ENCODE measurements at regions not wholly inside any gene's neighbourhood (a gene's known extent, or its start where the extent isn't known, plus 50 kb on each side); places are given as distances from the start of the nearest gene placed in this dataset.

- Histone ChIP-seq H3K4me3 (ENCODE audit: low read depth, low read length) (no peak overlapping the region), H3K27ac (ENCODE audit: low read depth, low read length) (no peak overlapping the region), H3K36me3 (ENCODE audit: control insufficient read depth, insufficient read depth, low read length) (no peaks in the 10 kb centered on the region), H3K27me3 (ENCODE audit: control insufficient read depth, insufficient read depth, low read length) (no peaks in the 10 kb centered on the region), H3K4me1 (ENCODE audit: control insufficient read depth, insufficient read depth, low read length) (no peaks in the 10 kb centered on the region), H3K9me3 (ENCODE audit: control insufficient read depth, insufficient read depth, low read length) (no peaks in the 10 kb centered on the region)
- no peak for DNase-seq (ENCODE audit: low read depth in 4 of 6, low spot score in 6 of 6)
- WGBS (ENCODE audit: insufficient coverage) = no CpG with 5 or more reads among the region's 5 CpGs
Measured at GRCh38 chr4:138644322-138644721, 371.3 kb upstream of the NOCT start.

- no peaks in the 10 kb centered on the region for H3K9me3 ChIP-seq (ENCODE audit: control insufficient read depth, insufficient read depth, low read length)
- H3K27ac ChIP-seq (ENCODE audit: low read depth, low read length) = no peak overlapping the region
- no peaks in the 10 kb centered on the region for H3K4me1 ChIP-seq (ENCODE audit: control insufficient read depth, insufficient read depth, low read length)
- WGBS (ENCODE audit: insufficient coverage) = no CpG with 5 or more reads among the region's 1 CpG
- H3K4me3 ChIP-seq (ENCODE audit: low read depth, low read length) = no peak overlapping the region
- H3K27me3 ChIP-seq (ENCODE audit: control insufficient read depth, insufficient read depth, low read length) = no peaks in the 10 kb centered on the region
- no peak for DNase-seq (ENCODE audit: low read depth in 4 of 6, low spot score in 6 of 6)
- no peaks in the 10 kb centered on the region for H3K36me3 ChIP-seq (ENCODE audit: control insufficient read depth, insufficient read depth, low read length)
Measured at GRCh38 chr4:138643827-138644226, 371.8 kb upstream of the NOCT start.

DNA sequence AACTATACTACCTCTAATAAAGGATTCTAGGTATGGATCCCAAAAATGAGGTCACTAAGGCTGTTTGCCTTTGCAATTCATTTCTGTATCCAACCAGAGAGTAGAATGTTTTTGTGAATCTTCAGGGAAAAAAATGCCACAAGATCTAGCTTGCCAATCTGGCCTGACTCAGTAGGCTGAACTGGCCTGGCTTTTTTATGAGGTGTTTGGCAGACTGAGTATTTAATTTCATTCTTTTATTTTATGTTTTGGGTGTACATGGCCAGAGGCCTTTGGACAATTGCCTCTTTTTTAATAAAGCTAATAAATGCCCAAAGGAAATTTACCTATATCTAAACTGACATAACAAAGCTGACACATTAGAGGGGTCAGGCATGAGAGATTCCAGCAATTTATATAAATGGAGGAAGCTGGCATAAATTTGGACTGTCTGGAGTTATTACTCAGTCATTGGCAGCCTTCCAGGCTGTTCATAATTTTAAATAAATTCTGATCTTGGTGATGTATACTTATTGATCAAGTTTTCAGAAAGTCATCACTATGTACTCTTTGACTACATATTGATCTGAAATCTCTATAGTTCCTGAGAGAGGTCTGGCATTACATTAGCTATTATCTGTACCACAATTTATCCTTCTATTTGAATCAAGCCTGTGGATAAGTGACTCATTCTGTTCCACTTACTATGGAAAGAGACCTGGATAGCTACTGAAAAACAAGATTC is 376.4 kb upstream of the NOCT start:
- no peak overlapping the region for H3K27ac ChIP-seq (ENCODE audit: low read depth, low read length)
- H3K36me3 ChIP-seq (ENCODE audit: control insufficient read depth, insufficient read depth, low read length) = no peaks in the 10 kb centered on the region
- DNase-seq (ENCODE audit: low read depth in 4 of 6, low spot score in 6 of 6) = no peak
- H3K9me3 ChIP-seq (ENCODE audit: control insufficient read depth, insufficient read depth, low read length) = no peaks in the 10 kb centered on the region
- H3K4me3 ChIP-seq (ENCODE audit: low read depth, low read length) = no peak overlapping the region
- no peaks in the 10 kb centered on the region for H3K27me3 ChIP-seq (ENCODE audit: control insufficient read depth, insufficient read depth, low read length)
- H3K4me1 ChIP-seq (ENCODE audit: control insufficient read depth, insufficient read depth, low read length) = no peaks in the 10 kb centered on the region

DNA sequence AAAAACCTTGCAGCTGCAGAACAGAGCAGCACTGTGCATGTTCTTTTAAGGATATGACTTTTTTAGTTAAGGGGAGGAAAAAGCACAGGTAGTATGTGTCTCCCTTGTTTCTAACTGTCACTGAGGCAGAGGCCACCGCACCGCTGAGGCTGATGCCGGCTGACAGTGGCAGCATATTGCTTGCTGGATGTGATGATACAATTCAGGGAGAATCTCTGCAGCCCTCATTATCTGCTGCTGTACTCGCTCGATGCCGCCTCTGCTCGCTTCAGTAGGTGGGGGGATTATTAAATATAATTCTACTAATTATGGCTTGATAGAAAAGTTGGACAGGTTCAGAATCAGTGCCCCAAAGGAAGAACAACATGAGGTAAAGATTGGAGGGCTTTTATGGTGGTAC is 378.8 kb upstream of the NOCT start:
- H3K36me3 ChIP-seq (ENCODE audit: control insufficient read depth, insufficient read depth, low read length) = no peaks in the 10 kb centered on the region
- H3K4me3 ChIP-seq (ENCODE audit: low read depth, low read length) = no peak overlapping the region
- no peak for DNase-seq (ENCODE audit: low read depth in 4 of 6, low spot score in 6 of 6)
- H3K9me3 ChIP-seq (ENCODE audit: control insufficient read depth, insufficient read depth, low read length) = no peaks in the 10 kb centered on the region
- H3K27me3 ChIP-seq (ENCODE audit: control insufficient read depth, insufficient read depth, low read length) = no peaks in the 10 kb centered on the region
- 77% methylated on average over 3 of the region's 7 CpGs for WGBS (ENCODE audit: insufficient coverage)
- no peak overlapping the region for H3K27ac ChIP-seq (ENCODE audit: low read depth, low read length)
- no peaks in the 10 kb centered on the region for H3K4me1 ChIP-seq (ENCODE audit: control insufficient read depth, insufficient read depth, low read length)

- WGBS (ENCODE audit: insufficient coverage) = 100% methylated on average over 1 of the region's 2 CpGs
- Histone ChIP-seq H3K27me3 (ENCODE audit: control insufficient read depth, insufficient read depth, low read length) (no peaks in the 10 kb centered on the region), H3K36me3 (ENCODE audit: control insufficient read depth, insufficient read depth, low read length) (no peaks in the 10 kb centered on the region), H3K9me3 (ENCODE audit: control insufficient read depth, insufficient read depth, low read length) (no peaks in the 10 kb centered on the region), H3K4me1 (ENCODE audit: control insufficient read depth, insufficient read depth, low read length) (no peaks in the 10 kb centered on the region), H3K4me3 (ENCODE audit: low read depth, low read length) (no peak overlapping the region), H3K27ac (ENCODE audit: low read depth, low read length) (no peak overlapping the region)
- no peak for DNase-seq (ENCODE audit: low read depth in 4 of 6, low spot score in 6 of 6)
Measured at GRCh38 chr4:138634915-138635314, 380.7 kb upstream of the NOCT start.

GRCh38 chr4:138633580-138633904 is 382.0 kb upstream of the NOCT start:
- no peaks in the 10 kb centered on the region for H3K27me3 ChIP-seq (ENCODE audit: control insufficient read depth, insufficient read depth, low read length)
- no peaks in the 10 kb centered on the region for H3K9me3 ChIP-seq (ENCODE audit: control insufficient read depth, insufficient read depth, low read length)
- no CpG with 5 or more reads among the region's 2 CpGs for WGBS (ENCODE audit: insufficient coverage)
- H3K36me3 ChIP-seq (ENCODE audit: control insufficient read depth, insufficient read depth, low read length) = no peaks in the 10 kb centered on the region
- no peak for DNase-seq (ENCODE audit: low read depth in 4 of 6, low spot score in 6 of 6)
- H3K4me3 ChIP-seq (ENCODE audit: low read depth, low read length) = no peak overlapping the region
- H3K4me1 ChIP-seq (ENCODE audit: control insufficient read depth, insufficient read depth, low read length) = no peaks in the 10 kb centered on the region
- no peak overlapping the region for H3K27ac ChIP-seq (ENCODE audit: low read depth, low read length)

- no peaks in the 10 kb centered on the region for H3K4me1 ChIP-seq (ENCODE audit: control insufficient read depth, insufficient read depth, low read length)
- no peaks in the 10 kb centered on the region for H3K9me3 ChIP-seq (ENCODE audit: control insufficient read depth, insufficient read depth, low read length)
- no peaks in the 10 kb centered on the region for H3K27me3 ChIP-seq (ENCODE audit: control insufficient read depth, insufficient read depth, low read length)
- no peak overlapping the region for H3K4me3 ChIP-seq (ENCODE audit: low read depth, low read length)
- WGBS (ENCODE audit: insufficient coverage) = 86% methylated on average over 5 of the region's 5 CpGs
- H3K27ac ChIP-seq (ENCODE audit: low read depth, low read length) = no peak overlapping the region
- no peak for DNase-seq (ENCODE audit: low read depth in 4 of 6, low spot score in 6 of 6)
- H3K36me3 ChIP-seq (ENCODE audit: control insufficient read depth, insufficient read depth, low read length) = no peaks in the 10 kb centered on the region
Measured at GRCh38 chr4:138632856-138633579, 382.6 kb upstream of the NOCT start.

DNA sequence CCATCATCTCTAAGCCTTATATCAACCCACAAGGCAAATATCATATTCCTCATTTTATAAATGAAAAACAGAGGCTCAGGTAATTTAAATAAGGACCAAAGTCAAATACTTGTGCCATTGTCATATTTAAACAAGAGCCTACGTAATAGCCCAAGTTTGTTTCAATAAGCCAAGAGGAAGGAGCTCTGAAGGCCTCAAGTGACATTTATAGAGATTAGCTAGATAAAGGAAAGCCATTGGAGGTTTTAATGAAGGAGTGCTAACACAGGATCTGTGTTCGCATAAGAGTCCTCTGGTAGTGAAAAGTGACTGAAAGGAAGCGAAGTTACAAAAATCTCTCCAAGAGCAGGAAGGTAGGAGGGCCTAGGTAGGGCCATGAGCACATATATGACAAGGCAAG is 384.9 kb upstream of the NOCT start:
- Histone ChIP-seq H3K9me3 (ENCODE audit: control insufficient read depth, insufficient read depth, low read length) (no peaks in the 10 kb centered on the region), H3K27ac (ENCODE audit: low read depth, low read length) (no peak overlapping the region), H3K4me3 (ENCODE audit: low read depth, low read length) (no peak overlapping the region), H3K27me3 (ENCODE audit: control insufficient read depth, insufficient read depth, low read length) (no peaks in the 10 kb centered on the region), H3K36me3 (ENCODE audit: control insufficient read depth, insufficient read depth, low read length) (no peaks in the 10 kb centered on the region), H3K4me1 (ENCODE audit: control insufficient read depth, insufficient read depth, low read length) (no peaks in the 10 kb centered on the region)
- no peak for DNase-seq (ENCODE audit: low read depth in 4 of 6, low spot score in 6 of 6)
- WGBS (ENCODE audit: insufficient coverage) = 97% methylated on average over 2 of the region's 3 CpGs

DNA sequence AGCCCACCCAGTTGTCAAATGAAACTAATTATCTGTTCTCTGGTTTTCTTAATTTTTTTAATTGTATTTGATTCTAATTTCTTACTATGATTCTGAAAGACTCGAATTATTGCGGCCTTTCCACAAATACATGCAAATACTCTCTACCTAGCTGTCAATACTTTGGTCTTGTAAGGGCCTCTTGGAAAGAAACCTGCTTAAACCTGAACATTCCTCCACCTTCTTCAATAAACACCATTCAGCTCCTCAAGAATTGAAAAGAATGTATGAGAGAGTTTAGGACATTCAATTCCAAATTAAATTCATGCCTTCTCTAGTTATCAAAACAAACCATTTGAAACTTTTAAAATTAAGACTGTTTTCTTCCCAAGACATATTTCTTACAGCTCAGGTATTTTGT is 385.9 kb upstream of the NOCT start:
- no CpG with 5 or more reads among the region's 2 CpGs for WGBS (ENCODE audit: insufficient coverage)
- no peaks in the 10 kb centered on the region for H3K4me1 ChIP-seq (ENCODE audit: control insufficient read depth, insufficient read depth, low read length)
- H3K36me3 ChIP-seq (ENCODE audit: control insufficient read depth, insufficient read depth, low read length) = no peaks in the 10 kb centered on the region
- H3K9me3 ChIP-seq (ENCODE audit: control insufficient read depth, insufficient read depth, low read length) = no peaks in the 10 kb centered on the region
- no peak overlapping the region for H3K4me3 ChIP-seq (ENCODE audit: low read depth, low read length)
- no peak overlapping the region for H3K27ac ChIP-seq (ENCODE audit: low read depth, low read length)
- no peaks in the 10 kb centered on the region for H3K27me3 ChIP-seq (ENCODE audit: control insufficient read depth, insufficient read depth, low read length)
- no peak for DNase-seq (ENCODE audit: low read depth in 4 of 6, low spot score in 6 of 6)

DNA sequence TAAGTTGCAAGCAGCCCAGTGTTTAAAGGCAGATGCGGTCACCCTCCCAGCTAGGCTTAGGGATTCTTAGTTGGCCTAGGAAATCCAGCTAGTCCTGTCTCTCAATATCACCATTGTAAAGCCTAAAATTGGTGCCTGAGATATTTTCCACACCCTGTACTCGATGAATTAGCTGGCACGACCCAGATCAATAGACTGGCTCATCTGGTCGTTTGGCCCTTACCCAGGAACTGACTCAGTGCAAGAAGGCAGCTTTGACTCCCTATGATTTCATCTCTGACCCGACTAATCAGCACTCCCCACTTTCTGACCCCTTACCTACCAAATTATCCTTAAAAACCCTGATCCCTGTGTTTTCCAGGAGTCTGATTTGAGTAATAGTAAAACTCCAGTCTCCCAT is 384.9 kb upstream of the SLC7A11 start:
- 80% methylated on average over 4 of the region's 5 CpGs for WGBS (ENCODE audit: insufficient coverage)

More for the DNA sequence above, 384.9 kb upstream of the SLC7A11 start:
- DNase-seq (ENCODE audit: low read depth in 4 of 6, low spot score in 6 of 6) = no peak
- H3K9me3 ChIP-seq (ENCODE audit: control insufficient read depth, insufficient read depth, low read length) = no peaks in the 10 kb centered on the region
- H3K27ac ChIP-seq (ENCODE audit: low read depth, low read length) = no peak overlapping the region
- H3K36me3 ChIP-seq (ENCODE audit: control insufficient read depth, insufficient read depth, low read length) = no peaks in the 10 kb centered on the region
- H3K27me3 ChIP-seq (ENCODE audit: control insufficient read depth, insufficient read depth, low read length) = no peaks in the 10 kb centered on the region
- H3K4me3 ChIP-seq (ENCODE audit: low read depth, low read length) = no peak overlapping the region
- H3K4me1 ChIP-seq (ENCODE audit: control insufficient read depth, insufficient read depth, low read length) = no peaks in the 10 kb centered on the region
